ENCODE measurements at regions not wholly inside any gene's neighbourhood (a gene's known extent, or its start where the extent isn't known, plus 50 kb on each side); places are given as distances from the start of the nearest gene placed in this dataset.

DNA sequence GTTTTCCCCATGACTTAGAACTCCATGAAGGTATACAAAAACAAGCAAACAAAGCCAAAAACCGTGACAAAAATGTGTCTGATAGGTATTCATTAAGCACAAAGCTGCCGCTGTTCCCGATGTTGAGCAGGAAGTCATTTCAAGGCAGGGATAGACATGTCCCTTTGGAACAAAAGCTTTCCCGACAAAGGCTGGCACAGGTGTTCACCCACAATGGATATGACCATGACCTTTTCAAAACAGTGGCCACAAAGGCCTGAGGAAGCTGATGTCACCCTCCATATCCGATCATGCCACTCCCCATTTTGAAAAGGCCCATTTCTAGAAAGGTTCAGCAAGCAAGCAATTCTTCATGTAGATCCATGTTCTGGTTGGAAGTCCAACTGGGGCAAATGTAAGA is 279.1 kb downstream of the BTG1 start:
- H3K4me3 ChIP-seq (ENCODE audit: low read depth, low read length): no peak overlapping the region

DNA sequence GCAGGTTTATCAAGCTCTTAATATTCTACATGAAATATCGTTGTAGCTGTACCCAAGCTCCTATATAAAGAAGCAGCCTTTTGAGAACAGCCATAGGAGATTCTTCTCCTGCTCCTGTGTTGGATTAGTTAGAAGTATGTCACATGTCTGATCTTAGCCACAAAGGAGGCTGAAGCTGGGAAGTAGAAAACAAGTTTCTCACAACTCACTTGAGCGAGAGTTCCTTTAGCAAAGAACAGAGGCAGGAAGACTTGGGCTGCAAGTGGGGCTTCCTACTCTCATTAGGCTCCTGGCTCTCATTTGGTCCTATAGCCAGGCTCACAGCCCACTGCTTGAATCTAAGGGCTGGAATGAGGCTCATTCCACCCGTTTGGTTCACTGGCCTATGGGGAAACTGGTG is 281.9 kb downstream of the BTG1 start:
- no peak for DNase-seq (ENCODE audit: low read depth)
- no peak overlapping the region for H3K4me3 ChIP-seq (ENCODE audit: low read depth, low read length)
- TF ChIP-seq, protein P1, sequence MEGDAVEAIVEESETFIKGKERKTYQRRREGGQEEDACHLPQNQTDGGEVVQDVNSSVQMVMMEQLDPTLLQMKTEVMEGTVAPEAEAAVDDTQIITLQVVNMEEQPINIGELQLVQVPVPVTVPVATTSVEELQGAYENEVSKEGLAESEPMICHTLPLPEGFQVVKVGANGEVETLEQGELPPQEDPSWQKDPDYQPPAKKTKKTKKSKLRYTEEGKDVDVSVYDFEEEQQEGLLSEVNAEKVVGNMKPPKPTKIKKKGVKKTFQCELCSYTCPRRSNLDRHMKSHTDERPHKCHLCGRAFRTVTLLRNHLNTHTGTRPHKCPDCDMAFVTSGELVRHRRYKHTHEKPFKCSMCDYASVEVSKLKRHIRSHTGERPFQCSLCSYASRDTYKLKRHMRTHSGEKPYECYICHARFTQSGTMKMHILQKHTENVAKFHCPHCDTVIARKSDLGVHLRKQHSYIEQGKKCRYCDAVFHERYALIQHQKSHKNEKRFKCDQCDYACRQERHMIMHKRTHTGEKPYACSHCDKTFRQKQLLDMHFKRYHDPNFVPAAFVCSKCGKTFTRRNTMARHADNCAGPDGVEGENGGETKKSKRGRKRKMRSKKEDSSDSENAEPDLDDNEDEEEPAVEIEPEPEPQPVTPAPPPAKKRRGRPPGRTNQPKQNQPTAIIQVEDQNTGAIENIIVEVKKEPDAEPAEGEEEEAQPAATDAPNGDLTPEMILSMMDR (IDR thresholded peaks at IDR 0.05; ENCODE audit: insufficient read depth, low read depth, low read length, missing control alignments): no peak

More for the DNA sequence above, 279.1 kb downstream of the BTG1 start:
- no peak for DNase-seq (ENCODE audit: low read depth)
- TF ChIP-seq, protein P1 (IDR thresholded peaks at IDR 0.05; ENCODE audit: insufficient read depth, low read depth, low read length, missing control alignments): no peak

GRCh38 chr12:91861554-91861953 is 284.1 kb downstream of the BTG1 start:
- no peak for DNase-seq (ENCODE audit: low read depth)
- H3K4me3 ChIP-seq (ENCODE audit: low read depth, low read length): no peak overlapping the region
- TF ChIP-seq, protein P1 (IDR thresholded peaks at IDR 0.05; ENCODE audit: insufficient read depth, low read depth, low read length, missing control alignments): no peak

GRCh38 chr12:91859347-91859746 is 286.3 kb downstream of the BTG1 start:
- no peak overlapping the region for H3K4me3 ChIP-seq (ENCODE audit: low read depth, low read length)
- DNase-seq (ENCODE audit: low read depth): no peak
- TF ChIP-seq, protein P1 (IDR thresholded peaks at IDR 0.05; ENCODE audit: insufficient read depth, low read depth, low read length, missing control alignments): no peak

GRCh38 chr12:91857813-91858542 is 287.7 kb downstream of the BTG1 start:
- DNase-seq (ENCODE audit: low read depth): no peak
- TF ChIP-seq, protein P1 (IDR thresholded peaks at IDR 0.05; ENCODE audit: insufficient read depth, low read depth, low read length, missing control alignments): no peak
- no peak overlapping the region for H3K4me3 ChIP-seq (ENCODE audit: low read depth, low read length)

- TF ChIP-seq, protein P1 (IDR thresholded peaks at IDR 0.05; ENCODE audit: insufficient read depth, low read depth, low read length, missing control alignments): no peak
- DNase-seq (ENCODE audit: low read depth): no peak
- no peak overlapping the region for H3K4me3 ChIP-seq (ENCODE audit: low read depth, low read length)
Measured at GRCh38 chr12:91854725-91855124, 290.9 kb downstream of the BTG1 start.
